Ovary (tissue), 7 donors: ENCODE measurements at regions not wholly inside any gene's neighbourhood (a gene's known extent, or its start where the extent isn't known, plus 50 kb on each side); places are given as distances from the start of the nearest gene placed in this dataset.

ENCODE experiments used
- DNase-seq, 5 donors: peaks; one replicate each; pipeline ENCODE4 v3.0.0-alpha.2; 2019 to 2020
- H3K27ac ChIP-seq, 2 donors: fragments of 200-600 bp; one replicate each; pipeline versions ENCODE4 v1.5.1 to v1.8.0; 2019 to 2022
- H3K27me3 ChIP-seq: fragments of 200-600 bp; one replicate; pipeline ENCODE4 v1.8.0; 2022
- H3K36me3 ChIP-seq: fragments of 200-600 bp; sonication (generic); one replicate; pipeline ENCODE4 v1.5.1; 2019
- H3K4me1 ChIP-seq: one replicate; pipeline ENCODE4 v1.8.1; 2013; ENCODE audit warnings: mild to moderate bottlenecking, moderate library complexity; ENCODE audit not compliant: insufficient read depth
- H3K4me3 ChIP-seq: fragments of 200-600 bp; sonication (generic); one replicate; pipeline ENCODE4 v1.5.1; 2017
- H3K9me3 ChIP-seq, 2 donors: fragments of 200-600 bp in 1 of 2; sonication (generic) in 1 of 2; one replicate each; pipeline versions ENCODE4 v1.5.1 to v1.8.1; 2013 to 2019; ENCODE audit warnings: mild to moderate bottlenecking in 1 of 2, moderate library complexity in 1 of 2
- CTCF ChIP-seq, 3 donors: fragments of 450-650 bp in 2 of 3; fragments of 200-600 bp in 1 of 3; IDR thresholded peaks; one replicate each; pipeline versions ENCODE4 v1.5.1 to v1.8.0; 2016 to 2022; ENCODE audit warnings: antibody characterized with exemption in 3 of 3, mild to moderate bottlenecking in 1 of 3
- EP300 ChIP-seq: sonication (generic); formaldehyde crosslinking; IDR thresholded peaks from one replicate; pipeline ENCODE4 v1.6.1; 2017; ENCODE audit warnings: antibody characterized with exemption
- POLR2A ChIP-seq: fragments of 450-650 bp; IDR thresholded peaks from one replicate; pipeline ENCODE4 v1.6.1; 2017; ENCODE audit warnings: antibody characterized with exemption, mild to moderate bottlenecking, moderate library complexity
- WGBS, 3 donors: extraction: QIAGEN DNeasy Blood & Tissue Kit in 1 of 3; methylation state at CpG; one replicate each; pipeline versions ENCODE4 v1.1.5 to v1.1.7; 2013 to 2017; 5-methylcytosine and 5-hydroxymethylcytosine counted together
- intact Hi-C, 4 donors: fragments of 100-400 bp; cut with DNase I; formaldehyde crosslinking; loops; one replicate each; pipeline versions ENCODE4 v1.11.0 to v1.15.1; 2022 to 2023
- donor health status: DM: no; HTN: no; CAD: no; lungs with moderate emphysema.
- donor health status: DM: no; HTN: no; CAD: no.
- donor health status: Bipolar disorder and iron deficiency.
- donor health status: DM: no; HTN: no; CAD: no.
- donor health status: DM: yes; HTN: yes; CAD: no.

- Histone ChIP-seq H3K27me3 (no peaks in the 10 kb centered on the region), H3K4me3 (no peak overlapping the region), H3K27ac (no peak overlapping the region), H3K9me3 (no peaks in the 10 kb centered on the region), H3K36me3 (no peaks in the 10 kb centered on the region), H3K4me1 (no peaks in the 10 kb centered on the region)
- no peak for DNase-seq
- TF ChIP-seq CTCF (IDR thresholded peaks at IDR 0.05) (no peak), POLR2A (no peak), EP300 (no peak)
- intact Hi-C loops: no loop called here
- 53 to 65% (median 63%) methylated on average over 2 of the region's 2 CpGs for WGBS, 3 donors
Observed at GRCh38 chr7:114217026-114217806, 197.4 kb upstream of the FOXP2 start.

- H3K4me3 ChIP-seq: no peak overlapping the region
- no peaks in the 10 kb centered on the region for H3K9me3 ChIP-seq
- no peak for DNase-seq
- H3K27ac ChIP-seq: no peak overlapping the region
- 43 to 52% (median 47%) methylated on average over 2 of the region's 2 CpGs for WGBS, 3 donors
- TF ChIP-seq CTCF (IDR thresholded peaks at IDR 0.05) (no peak), EP300 (no peak), POLR2A (no peak)
- H3K27me3 ChIP-seq: no peaks in the 10 kb centered on the region
- intact Hi-C loops: no loop called here
- H3K36me3 ChIP-seq: no peaks in the 10 kb centered on the region
- H3K4me1 ChIP-seq: no peaks in the 10 kb centered on the region
Observed at GRCh38 chr7:114214466-114214865, 200.1 kb upstream of the FOXP2 start.

GRCh38 chr7:114212721-114213429, 201.7 kb upstream of the FOXP2 start:
- no peaks in the 10 kb centered on the region for H3K4me1 ChIP-seq
- no peak overlapping the region for H3K4me3 ChIP-seq
- H3K27me3 ChIP-seq: no peaks in the 10 kb centered on the region
- intact Hi-C loops: no loop called here
- WGBS, 3 donors: 57 to 80% (median 77%) methylated on average over 1 of the region's 1 CpG
- H3K27ac ChIP-seq: no peak overlapping the region
- H3K36me3 ChIP-seq: no peaks in the 10 kb centered on the region
- no peak for TF ChIP-seq POLR2A
- no peak for TF ChIP-seq CTCF (IDR thresholded peaks at IDR 0.05)
- no peak for TF ChIP-seq EP300
- no peaks in the 10 kb centered on the region for H3K9me3 ChIP-seq
- DNase-seq: no peak

- Histone ChIP-seq H3K36me3 (no peaks in the 10 kb centered on the region), H3K4me1 (no peaks in the 10 kb centered on the region), H3K27ac (no peak overlapping the region), H3K9me3 (no peaks in the 10 kb centered on the region), H3K4me3 (no peak overlapping the region), H3K27me3 (no peaks in the 10 kb centered on the region)
- DNase-seq: no peak
- TF ChIP-seq POLR2A: no peak
- no peak for TF ChIP-seq CTCF (IDR thresholded peaks at IDR 0.05)
- TF ChIP-seq EP300: no peak
- 69 to 88% (median 76%) methylated on average over 1 of the region's 1 CpG for WGBS, 3 donors
- intact Hi-C loops: no loop called here
Observed at GRCh38 chr7:114209968-114210367, 204.6 kb upstream of the FOXP2 start.
